ENCODE measurements at regions not wholly inside any gene's neighbourhood (a gene's known extent, or its start where the extent isn't known, plus 50 kb on each side); places are given as distances from the start of the nearest gene placed in this dataset.

DNA sequence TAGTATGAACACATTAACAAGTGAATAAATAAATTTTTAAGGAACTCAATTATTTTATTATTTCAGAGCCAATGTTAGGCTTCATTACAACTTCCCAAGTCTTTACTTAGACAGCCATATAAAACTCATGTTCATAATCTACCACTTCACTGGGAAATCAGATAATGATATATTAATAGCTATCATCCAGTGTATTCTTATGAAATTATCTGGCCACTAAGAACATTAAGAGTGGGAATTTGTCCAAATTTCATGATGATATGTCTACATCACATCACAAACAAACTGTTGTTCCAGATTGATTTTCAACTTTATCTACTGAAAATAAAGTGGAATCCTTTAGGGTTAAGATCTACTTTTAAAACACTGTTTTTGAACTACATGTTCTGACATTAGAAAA, 668.6 kb downstream of the EFNA5 start:
- TF ChIP-seq, protein P1, sequence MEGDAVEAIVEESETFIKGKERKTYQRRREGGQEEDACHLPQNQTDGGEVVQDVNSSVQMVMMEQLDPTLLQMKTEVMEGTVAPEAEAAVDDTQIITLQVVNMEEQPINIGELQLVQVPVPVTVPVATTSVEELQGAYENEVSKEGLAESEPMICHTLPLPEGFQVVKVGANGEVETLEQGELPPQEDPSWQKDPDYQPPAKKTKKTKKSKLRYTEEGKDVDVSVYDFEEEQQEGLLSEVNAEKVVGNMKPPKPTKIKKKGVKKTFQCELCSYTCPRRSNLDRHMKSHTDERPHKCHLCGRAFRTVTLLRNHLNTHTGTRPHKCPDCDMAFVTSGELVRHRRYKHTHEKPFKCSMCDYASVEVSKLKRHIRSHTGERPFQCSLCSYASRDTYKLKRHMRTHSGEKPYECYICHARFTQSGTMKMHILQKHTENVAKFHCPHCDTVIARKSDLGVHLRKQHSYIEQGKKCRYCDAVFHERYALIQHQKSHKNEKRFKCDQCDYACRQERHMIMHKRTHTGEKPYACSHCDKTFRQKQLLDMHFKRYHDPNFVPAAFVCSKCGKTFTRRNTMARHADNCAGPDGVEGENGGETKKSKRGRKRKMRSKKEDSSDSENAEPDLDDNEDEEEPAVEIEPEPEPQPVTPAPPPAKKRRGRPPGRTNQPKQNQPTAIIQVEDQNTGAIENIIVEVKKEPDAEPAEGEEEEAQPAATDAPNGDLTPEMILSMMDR (IDR thresholded peaks at IDR 0.05; ENCODE audit: low read depth, low read length): no peak
- no peak for TF ChIP-seq EZH2phosphoT487 (IDR thresholded peaks at IDR 0.05; ENCODE audit: low read depth)
